ENCODE measurements at regions not wholly inside any gene's neighbourhood (a gene's known extent, or its start where the extent isn't known, plus 50 kb on each side); places are given as distances from the start of the nearest gene placed in this dataset.

GRCh38 chr9:71592400-71592799 is 175.9 kb downstream of the CEMIP2 start:
- no peaks in the 10 kb centered on the region for H3K36me3 ChIP-seq (ENCODE audit: low read depth, missing control alignments)
- H3K27ac ChIP-seq: no peak overlapping the region
- no peak for DNase-seq
- H3K4me1 ChIP-seq: no peaks in the 10 kb centered on the region
- H3K4me3 ChIP-seq: no peak overlapping the region
- H3K9me3 ChIP-seq: no peaks in the 10 kb centered on the region
- no peak for TF ChIP-seq CTCF (IDR thresholded peaks at IDR 0.05)
- no peak for TF ChIP-seq POLR2A (IDR thresholded peaks at IDR 0.05)
- 95 to 96% methylated on average over 2 of the region's 2 CpGs for WGBS, 2 donors
- no peaks in the 10 kb centered on the region for H3K27me3 ChIP-seq
- intact Hi-C loops (cut with DNase I; ENCODE audit: low total_unique reads): no loop called here

GRCh38 chr9:71590362-71590761 is 178.0 kb downstream of the CEMIP2 start:
- DNase-seq: no peak
- Histone ChIP-seq H3K36me3 (ENCODE audit: low read depth, missing control alignments) (no peaks in the 10 kb centered on the region), H3K4me1 (no peaks in the 10 kb centered on the region), H3K9me3 (no peaks in the 10 kb centered on the region), H3K27ac (no peak overlapping the region), H3K27me3 (no peaks in the 10 kb centered on the region), H3K4me3 (no peak overlapping the region)
- no peak for TF ChIP-seq CTCF (IDR thresholded peaks at IDR 0.05)
- TF ChIP-seq POLR2A (IDR thresholded peaks at IDR 0.05): no peak
- intact Hi-C loops (cut with DNase I; ENCODE audit: low total_unique reads): no loop called here
- 61 to 65% methylated on average over 3 of the region's 3 CpGs for WGBS, 2 donors

GRCh38 chr9:71589612-71590011 is 178.7 kb downstream of the CEMIP2 start:
- no peak for DNase-seq
- no peaks in the 10 kb centered on the region for H3K4me1 ChIP-seq
- H3K27ac ChIP-seq: no peak overlapping the region
- intact Hi-C loops (cut with DNase I; ENCODE audit: low total_unique reads): no loop called here
- no peaks in the 10 kb centered on the region for H3K27me3 ChIP-seq
- 63 to 71% methylated on average over 6 of the region's 6 CpGs for WGBS, 2 donors
- no peaks in the 10 kb centered on the region for H3K36me3 ChIP-seq (ENCODE audit: low read depth, missing control alignments)
- H3K9me3 ChIP-seq: no peaks in the 10 kb centered on the region
- no peak for TF ChIP-seq POLR2A (IDR thresholded peaks at IDR 0.05)
- TF ChIP-seq CTCF (IDR thresholded peaks at IDR 0.05): no peak
- no peak overlapping the region for H3K4me3 ChIP-seq

GRCh38 chr9:71587576-71588362 is 180.5 kb downstream of the CEMIP2 start:
- no peak for DNase-seq
- H3K27me3 ChIP-seq: no peaks in the 10 kb centered on the region
- H3K36me3 ChIP-seq (ENCODE audit: low read depth, missing control alignments): no peaks in the 10 kb centered on the region
- no peaks in the 10 kb centered on the region for H3K4me1 ChIP-seq
- no peak overlapping the region for H3K4me3 ChIP-seq
- H3K9me3 ChIP-seq: no peaks in the 10 kb centered on the region
- H3K27ac ChIP-seq: no peak overlapping the region
- intact Hi-C loops (cut with DNase I; ENCODE audit: low total_unique reads): no loop called here
- 91 to 93% methylated on average over 5 of the region's 5 CpGs for WGBS, 2 donors
- TF ChIP-seq POLR2A (IDR thresholded peaks at IDR 0.05) (no peak), CTCF (IDR thresholded peaks at IDR 0.05) (no peak)

- no peak for DNase-seq
- H3K4me1 ChIP-seq: no peaks in the 10 kb centered on the region
- no peaks in the 10 kb centered on the region for H3K27me3 ChIP-seq
- no peaks in the 10 kb centered on the region for H3K36me3 ChIP-seq (ENCODE audit: low read depth, missing control alignments)
- intact Hi-C loops (cut with DNase I; ENCODE audit: low total_unique reads): no loop called here
- TF ChIP-seq POLR2A (IDR thresholded peaks at IDR 0.05): no peak
- TF ChIP-seq CTCF (IDR thresholded peaks at IDR 0.05): no peak
- 68 to 87% methylated on average over 1 of the region's 1 CpG for WGBS, 2 donors
- no peak overlapping the region for H3K27ac ChIP-seq
- no peak overlapping the region for H3K4me3 ChIP-seq
- H3K9me3 ChIP-seq: no peaks in the 10 kb centered on the region
Observed at GRCh38 chr9:71583792-71584191, 184.5 kb downstream of the CEMIP2 start.

Data from testis (tissue), 2 donors.